NT2/D1 (cell line): ENCODE measurements at regions not wholly inside any gene's neighbourhood (a gene's known extent, or its start where the extent isn't known, plus 50 kb on each side); places are given as distances from the start of the nearest gene placed in this dataset.

Source experiments
- SUZ12 ChIP-seq: IDR thresholded peaks from 2 replicates; pipeline ENCODE4 v1.6.1; 2011; ENCODE audit not compliant: insufficient read length, insufficient read depth; ENCODE audit errors: extremely low read depth
- YY1 ChIP-seq: IDR thresholded peaks from 2 replicates; pipeline ENCODE4 v1.6.1; 2011; ENCODE audit not compliant: insufficient read length, insufficient read depth
- ZNF274 ChIP-seq: IDR thresholded peaks from 2 replicates; pipeline ENCODE4 v1.6.1; 2011; ENCODE audit warnings: mild to moderate bottlenecking, low read depth, low read length

- TF ChIP-seq YY1 (no peak), SUZ12 (no peak), ZNF274 (no peak)
Observed at GRCh38 chr5:86030753-86031152, 587.0 kb upstream of the COX7C start.
